ENCODE measurements at regions not wholly inside any gene's neighbourhood (a gene's known extent, or its start where the extent isn't known, plus 50 kb on each side); places are given as distances from the start of the nearest gene placed in this dataset.

DNA sequence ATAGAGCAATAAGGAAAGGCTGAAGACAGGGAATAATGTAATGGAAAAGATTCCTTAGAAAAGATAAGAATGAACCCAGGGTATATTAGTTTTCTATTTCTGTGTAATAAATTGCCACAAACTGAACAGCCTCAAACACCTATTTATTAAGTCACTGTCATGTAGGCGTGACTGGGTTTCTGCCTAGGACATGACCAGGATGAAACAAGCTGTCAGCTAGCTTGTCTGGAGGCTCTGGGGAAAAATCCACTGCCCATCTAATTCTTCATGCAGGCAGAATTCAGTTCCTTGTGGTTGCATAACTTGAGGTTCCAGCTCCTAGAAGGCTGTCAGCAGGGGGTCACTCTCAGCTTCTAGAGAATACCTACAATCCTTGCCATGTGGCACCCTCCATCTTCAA lies 277.7 kb downstream of the TMA16 start:
- TF ChIP-seq, protein P1, sequence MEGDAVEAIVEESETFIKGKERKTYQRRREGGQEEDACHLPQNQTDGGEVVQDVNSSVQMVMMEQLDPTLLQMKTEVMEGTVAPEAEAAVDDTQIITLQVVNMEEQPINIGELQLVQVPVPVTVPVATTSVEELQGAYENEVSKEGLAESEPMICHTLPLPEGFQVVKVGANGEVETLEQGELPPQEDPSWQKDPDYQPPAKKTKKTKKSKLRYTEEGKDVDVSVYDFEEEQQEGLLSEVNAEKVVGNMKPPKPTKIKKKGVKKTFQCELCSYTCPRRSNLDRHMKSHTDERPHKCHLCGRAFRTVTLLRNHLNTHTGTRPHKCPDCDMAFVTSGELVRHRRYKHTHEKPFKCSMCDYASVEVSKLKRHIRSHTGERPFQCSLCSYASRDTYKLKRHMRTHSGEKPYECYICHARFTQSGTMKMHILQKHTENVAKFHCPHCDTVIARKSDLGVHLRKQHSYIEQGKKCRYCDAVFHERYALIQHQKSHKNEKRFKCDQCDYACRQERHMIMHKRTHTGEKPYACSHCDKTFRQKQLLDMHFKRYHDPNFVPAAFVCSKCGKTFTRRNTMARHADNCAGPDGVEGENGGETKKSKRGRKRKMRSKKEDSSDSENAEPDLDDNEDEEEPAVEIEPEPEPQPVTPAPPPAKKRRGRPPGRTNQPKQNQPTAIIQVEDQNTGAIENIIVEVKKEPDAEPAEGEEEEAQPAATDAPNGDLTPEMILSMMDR (conservative IDR thresholded peaks at IDR 0.05; ENCODE audit: low read depth, low read length): no peak
- H3K4me3 ChIP-seq (ENCODE audit: low read depth, low read length): no peak overlapping the region
- DNase-seq (ENCODE audit: low read depth): no peak

- TF ChIP-seq, protein P1 (conservative IDR thresholded peaks at IDR 0.05; ENCODE audit: low read depth, low read length): no peak
- DNase-seq (ENCODE audit: low read depth): no peak
- no peak overlapping the region for H3K4me3 ChIP-seq (ENCODE audit: low read depth, low read length)
These were observed 279.4 kb downstream of the TMA16 start for GRCh38 chr4:163773940-163774339.

- no peak for DNase-seq (ENCODE audit: low read depth)
- H3K4me3 ChIP-seq (ENCODE audit: low read depth, low read length): no peak overlapping the region
- TF ChIP-seq, protein P1 (conservative IDR thresholded peaks at IDR 0.05; ENCODE audit: low read depth, low read length): no peak
These were observed 282.5 kb downstream of the TMA16 start for GRCh38 chr4:163776957-163777356.

DNA sequence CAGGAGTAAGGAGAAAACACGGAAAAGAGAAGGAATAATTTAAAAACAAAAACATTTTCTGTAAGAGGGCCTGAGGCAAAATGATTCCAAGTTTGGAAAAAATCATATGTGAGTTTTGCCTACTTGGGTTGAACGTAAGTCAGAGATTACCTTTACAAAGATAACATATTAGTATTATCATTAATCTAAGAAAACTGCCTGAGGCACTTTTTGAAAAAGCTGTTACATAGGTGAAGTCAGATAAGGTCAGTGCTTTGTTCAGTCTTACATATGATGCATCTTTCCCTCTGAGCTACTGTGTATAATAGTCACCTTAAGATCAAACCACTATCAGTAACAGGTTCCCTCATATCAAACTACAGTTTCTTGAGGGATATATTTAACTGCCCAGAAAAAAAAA lies 287.2 kb downstream of the TMA16 start:
- no peak overlapping the region for H3K4me3 ChIP-seq (ENCODE audit: low read depth, low read length)
- TF ChIP-seq, protein P1 (conservative IDR thresholded peaks at IDR 0.05; ENCODE audit: low read depth, low read length): no peak
- no peak for DNase-seq (ENCODE audit: low read depth)

DNA sequence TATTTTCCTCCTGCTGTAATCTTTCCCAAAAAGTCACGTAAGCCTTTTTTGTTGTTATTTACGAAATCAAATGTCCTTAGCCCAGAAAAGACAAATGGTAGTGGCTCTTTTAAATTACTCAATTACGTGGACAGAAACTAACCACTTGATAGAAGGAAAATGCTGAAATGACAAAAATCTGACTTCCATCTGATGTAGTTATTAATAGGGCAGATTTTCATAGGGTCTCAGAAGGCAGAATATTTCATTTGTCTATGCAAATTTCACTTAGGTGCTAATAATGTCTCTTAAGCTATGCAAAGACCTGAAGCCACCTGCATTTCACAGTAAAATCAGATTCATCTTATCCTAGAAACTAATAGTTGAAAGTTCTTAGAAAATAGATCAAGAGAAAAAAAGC lies 295.7 kb downstream of the TMA16 start:
- TF ChIP-seq, protein P1 (conservative IDR thresholded peaks at IDR 0.05; ENCODE audit: low read depth, low read length): no peak
- DNase-seq (ENCODE audit: low read depth): no peak
- no peak overlapping the region for H3K4me3 ChIP-seq (ENCODE audit: low read depth, low read length)

DNA sequence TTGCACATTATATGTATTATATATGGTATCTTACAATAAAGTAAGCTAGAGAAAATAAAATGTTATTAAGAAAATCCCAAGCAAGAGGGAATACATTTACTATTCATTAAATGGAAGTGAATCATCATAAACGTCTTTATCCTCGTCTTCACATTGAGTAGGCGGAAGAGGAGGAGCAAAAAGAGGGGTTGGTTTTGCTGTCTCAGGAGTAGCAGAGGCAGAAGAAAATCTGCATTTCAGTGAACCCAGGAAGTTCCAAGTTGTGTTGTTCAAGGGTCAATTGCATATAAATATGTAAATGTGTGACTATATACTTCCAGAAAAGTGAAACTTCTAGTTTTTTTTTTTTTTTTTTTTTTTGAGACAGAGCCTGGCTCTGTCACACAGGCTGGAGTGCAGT lies 301.4 kb downstream of the TMA16 start:
- TF ChIP-seq, protein P1 (conservative IDR thresholded peaks at IDR 0.05; ENCODE audit: low read depth, low read length): no peak

DNA sequence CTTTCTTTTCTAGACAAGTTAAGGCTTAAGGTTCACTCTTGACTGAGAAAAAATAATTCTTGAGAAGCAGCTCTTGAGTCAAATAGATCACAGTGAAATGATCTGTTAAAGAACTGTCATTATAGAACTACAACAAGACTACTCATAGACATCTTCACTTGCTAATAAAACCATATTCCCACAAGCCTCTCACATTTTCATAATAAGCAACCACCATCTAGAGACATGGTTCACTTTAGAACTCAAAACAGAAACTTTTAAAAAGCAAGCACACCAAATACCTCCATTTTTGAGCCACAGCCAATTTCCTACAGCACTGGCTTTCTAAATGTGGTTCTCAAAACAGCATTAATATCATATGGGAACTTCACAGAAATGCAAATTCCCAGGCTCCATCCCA lies 309.5 kb downstream of the TMA16 start:
- TF ChIP-seq, protein P1 (conservative IDR thresholded peaks at IDR 0.05; ENCODE audit: low read depth, low read length): no peak
- H3K4me3 ChIP-seq (ENCODE audit: low read depth, low read length): no peak overlapping the region
- DNase-seq (ENCODE audit: low read depth): no peak

More for the DNA sequence above, 301.4 kb downstream of the TMA16 start:
- no peak for DNase-seq (ENCODE audit: low read depth)
- H3K4me3 ChIP-seq (ENCODE audit: low read depth, low read length): no peak overlapping the region
